GM21723 (cell line): ENCODE measurements at regions not wholly inside any gene's neighbourhood (a gene's known extent, or its start where the extent isn't known, plus 50 kb on each side); places are given as distances from the start of the nearest gene placed in this dataset.

Source experiments
- ATAC-seq: cut with Tn5 transposase; IDR thresholded peaks from one replicate; pipeline ENCODE4 v1.9.1; 2021; ENCODE audit warnings: mild to moderate bottlenecking, moderate library complexity; ENCODE audit not compliant: unreplicated experiment

DNA sequence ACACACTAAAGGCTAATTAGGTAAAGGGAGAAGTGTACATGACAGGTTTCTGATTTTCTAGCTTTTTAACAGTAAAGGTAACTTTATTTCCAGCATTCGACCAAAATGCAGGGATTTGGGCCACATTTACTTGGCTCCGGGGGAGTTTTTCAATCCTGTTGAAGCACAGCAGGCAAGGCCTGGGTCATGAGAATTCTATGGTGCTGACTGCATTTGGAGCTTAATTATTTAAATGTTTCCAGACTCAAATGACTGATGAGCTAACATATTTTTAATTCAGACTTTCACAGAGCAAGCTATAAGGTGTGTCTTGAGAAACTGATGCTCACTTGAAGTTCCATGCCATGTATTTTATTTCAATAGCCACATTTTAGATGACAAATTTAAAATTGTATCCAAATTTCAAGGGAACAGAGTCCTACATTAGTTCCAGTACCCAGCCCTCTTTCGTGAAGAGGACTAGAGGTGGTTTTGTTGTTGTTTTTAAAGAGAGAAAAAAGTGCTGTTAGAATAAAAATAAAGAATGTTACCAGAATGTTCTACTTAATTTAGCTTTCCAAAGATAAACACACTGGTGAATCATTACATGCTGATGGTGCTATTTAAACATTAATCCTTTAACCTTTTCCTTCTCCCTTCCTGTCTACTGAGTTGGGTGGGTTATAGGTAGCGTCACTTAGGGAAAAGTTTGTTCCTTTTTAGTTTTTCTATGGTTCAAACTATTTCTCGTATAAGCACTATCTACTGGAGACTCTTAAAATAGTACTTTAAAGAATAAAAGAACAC, 82.3 kb upstream of the PHACTR2 start:
- no peak for ATAC-seq

DNA sequence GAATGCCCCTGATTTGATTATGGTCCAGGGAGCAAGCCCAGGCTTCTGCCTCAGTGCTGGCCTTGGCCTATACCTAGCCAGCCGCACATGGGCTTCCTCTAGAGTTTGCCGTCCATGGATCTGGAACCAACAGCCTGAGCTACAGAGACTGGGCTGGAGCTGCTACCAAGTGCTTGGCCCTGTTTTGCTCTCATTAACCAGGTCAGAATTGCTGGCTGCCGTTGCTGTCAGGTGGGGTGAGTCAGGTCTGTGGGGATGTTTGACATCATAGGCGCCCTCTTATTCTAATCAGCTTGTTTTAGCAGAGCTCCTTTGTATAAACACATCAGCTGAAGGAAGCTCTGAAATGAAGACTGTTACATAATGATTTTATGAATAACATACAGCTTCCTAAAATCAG, 83.1 kb upstream of the PHACTR2 start:
- ATAC-seq = no peak

DNA sequence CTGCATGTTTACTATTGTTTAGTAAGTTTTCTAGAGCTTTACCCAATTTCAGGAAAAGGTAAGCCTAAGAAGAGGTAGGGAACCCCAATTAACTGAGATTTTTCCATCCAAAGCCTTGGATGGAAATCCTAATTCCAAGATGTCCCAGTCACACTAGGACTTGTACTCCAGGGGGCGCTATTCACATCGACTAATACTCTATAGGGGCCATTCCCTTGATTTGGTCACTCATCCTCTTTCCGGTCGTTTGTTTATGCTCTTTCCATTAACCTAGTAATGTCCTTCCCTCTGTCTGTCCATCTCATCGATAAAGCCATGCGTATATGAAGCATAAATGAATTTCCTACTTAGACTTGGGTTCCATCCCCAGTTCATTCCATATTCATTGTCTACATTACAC, 80.8 kb upstream of the FUCA2 start:
- ATAC-seq = no peak

DNA sequence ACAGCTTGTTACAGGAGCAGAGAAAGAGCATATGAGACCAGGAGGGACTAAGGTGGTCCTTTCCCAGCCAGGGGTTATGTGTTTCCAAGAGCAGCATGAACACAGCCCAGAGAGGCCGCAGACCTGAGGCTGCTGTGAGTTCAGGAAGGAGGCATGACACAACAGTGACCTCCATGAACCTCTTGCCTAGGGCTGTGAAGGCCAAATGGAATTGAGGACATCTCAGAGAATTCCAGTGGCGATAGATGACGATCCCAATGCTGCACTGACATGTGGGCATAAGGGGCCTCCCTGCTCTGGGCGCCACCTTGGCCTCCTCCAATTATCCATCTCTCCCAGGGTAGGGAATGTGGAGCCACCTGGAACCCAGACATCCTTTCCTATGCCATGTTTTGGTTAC, 79.9 kb upstream of the FUCA2 start:
- no peak for ATAC-seq

DNA sequence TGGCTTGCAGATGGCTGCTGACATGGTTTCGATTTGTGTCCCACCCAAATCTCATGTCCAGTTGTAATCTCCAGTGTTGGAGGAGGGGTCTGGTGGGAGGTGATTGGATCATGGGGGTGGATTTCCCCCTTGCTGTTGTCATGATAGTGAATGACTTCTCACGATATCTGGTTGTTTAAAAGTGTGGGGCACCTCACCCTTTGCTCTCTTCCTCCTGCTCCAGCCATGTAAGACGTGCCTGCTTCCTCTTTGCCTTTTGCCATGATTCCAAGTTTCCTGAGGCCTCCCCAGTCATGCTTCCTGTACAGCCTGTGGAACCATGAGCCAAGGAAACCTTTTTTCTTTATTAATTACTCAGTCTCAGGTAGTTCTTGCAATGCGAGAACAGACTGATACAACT, 77.6 kb upstream of the FUCA2 start:
- ATAC-seq = no peak

DNA sequence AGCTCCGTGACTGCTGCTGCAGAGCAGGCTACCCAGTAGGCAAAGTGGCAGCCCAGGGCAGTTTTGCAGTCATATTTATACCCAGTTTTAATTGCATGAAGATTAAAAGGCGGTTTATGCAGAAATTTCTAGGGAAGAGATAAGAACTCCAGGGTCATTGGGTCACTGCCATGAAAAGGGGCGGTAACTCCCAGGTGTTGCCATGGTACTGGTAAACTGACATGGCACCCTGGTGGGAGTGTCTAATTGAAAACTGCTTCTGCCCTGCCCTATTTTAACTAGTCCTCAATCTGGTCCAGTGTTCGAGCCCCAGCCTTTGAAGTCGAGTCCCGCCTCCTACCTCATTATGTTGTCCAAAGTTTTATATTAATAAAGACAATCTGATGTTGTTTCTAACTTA, 75.0 kb upstream of the FUCA2 start:
- no peak for ATAC-seq

DNA sequence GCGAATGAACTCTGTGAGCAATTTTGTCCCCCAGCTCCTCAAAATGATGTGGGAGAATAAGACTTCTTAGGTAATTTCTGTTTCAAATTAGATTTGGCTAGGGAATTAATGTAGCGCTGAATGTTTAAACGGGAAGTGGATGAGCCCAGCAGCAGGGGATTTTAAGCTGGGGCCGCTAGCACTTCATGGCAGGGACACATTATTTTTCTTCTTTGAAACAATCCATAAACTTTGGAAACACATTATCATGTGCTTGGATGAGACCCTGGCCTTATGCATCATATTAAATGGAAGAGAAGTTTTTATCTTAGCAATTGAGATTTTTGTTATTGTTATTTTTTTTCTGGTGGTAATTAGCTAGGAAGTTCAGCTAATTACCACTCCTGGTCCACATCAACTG, 74.2 kb upstream of the FUCA2 start:
- no peak for ATAC-seq

DNA sequence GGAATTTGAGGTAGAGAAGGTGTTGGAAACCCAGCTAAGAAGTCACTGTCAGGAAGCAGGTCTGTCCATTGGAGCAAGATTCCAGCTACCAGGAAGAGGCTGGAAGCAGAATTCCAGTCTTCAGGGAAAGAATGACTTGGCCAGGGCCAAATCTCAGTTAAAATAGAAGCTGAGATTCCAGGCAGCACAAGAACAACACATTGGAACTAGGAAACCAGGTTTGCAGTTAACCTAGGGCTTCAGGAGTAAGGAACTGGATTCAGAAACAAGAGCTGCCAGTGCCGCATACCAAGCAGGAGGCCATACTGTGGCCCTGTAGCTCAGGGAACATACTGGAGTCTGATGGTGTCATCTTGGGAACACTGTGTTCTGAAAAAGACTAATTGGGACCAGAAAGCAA, 73.7 kb upstream of the FUCA2 start:
- ATAC-seq = no peak

DNA sequence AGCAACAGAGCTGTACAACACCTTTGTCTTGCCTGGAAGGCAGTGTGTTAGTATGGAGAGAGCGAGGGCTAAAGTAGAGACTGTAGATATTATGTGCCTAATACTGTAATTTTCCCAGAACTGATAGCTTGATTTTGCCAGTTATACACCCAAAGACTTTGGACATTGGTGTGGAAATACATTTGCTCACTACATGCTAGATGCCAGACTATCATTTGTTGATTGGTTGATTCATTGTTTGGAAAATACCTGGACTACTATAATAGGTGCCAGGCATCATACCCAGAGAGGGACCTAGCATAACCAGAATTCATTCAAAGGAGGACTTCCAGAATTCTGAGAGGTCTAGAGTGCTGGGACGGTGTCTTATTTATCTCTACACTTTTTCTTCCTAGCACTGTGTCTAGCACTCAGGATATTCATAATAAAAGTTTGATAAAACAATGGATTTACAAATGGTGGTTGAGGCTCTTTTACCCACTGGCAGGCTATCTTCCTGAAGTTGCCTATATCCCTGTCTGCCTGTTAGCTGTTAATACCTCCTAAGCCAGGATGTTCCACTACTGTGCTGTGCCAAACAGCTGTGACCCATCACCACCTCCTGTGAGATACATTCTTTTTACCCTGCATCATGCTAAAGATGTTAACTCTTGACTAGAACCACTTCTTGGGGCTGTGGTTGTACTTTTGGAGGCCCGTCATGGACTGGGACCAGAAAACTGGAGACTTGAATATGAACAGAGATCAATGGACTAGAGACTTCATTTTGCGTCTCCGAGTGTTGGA, 72.2 kb upstream of the FUCA2 start:
- no peak for ATAC-seq

DNA sequence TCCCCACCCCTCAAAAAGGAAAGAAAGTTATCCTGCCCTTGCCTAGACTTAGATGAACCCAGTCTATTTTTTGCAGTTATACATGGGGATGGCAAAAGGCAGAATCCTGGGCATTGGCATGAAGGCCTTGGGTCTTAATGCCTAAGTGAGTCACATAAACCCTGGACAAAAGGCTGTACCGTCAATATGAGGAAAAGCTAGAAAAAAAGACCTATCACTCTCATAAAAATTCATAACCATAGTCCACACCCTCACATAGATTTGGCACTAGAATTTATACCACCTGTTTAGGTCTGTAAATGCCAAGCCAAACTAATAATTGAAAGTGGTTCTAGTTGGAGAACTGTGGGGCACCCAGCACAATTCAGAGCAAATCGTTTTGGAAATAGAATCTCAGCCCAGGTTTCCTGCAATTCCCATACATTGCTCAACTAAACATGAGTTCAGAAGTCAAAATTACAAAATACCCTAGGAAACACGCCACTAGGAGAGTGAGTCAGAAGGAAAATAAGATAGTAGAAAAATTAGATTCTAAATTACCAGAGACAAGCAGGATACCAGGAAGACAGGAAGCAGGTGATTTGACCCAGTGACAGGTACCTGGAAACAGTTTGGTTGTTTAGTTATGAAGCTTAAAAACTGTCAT, 70.4 kb upstream of the FUCA2 start:
- ATAC-seq = no peak

DNA sequence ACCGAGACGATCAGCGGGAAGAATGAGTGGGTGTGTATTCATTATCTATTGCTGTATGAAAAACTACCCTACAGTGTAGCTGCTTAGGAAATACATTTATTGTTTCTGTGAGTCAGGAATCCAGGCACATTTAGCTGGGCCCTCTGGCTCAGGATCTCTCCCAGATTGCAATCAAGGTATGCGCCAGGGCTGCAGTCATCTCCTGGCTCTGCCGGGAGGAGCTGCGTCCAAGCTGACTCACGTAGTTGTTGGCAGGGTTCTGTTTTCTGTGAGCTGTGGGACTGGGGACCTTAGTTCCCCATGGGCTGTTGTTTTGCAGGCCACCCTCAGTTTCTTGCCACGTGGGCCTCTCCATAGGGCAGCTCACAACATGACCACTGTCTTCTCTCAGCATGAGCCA, 68.2 kb upstream of the FUCA2 start:
- ATAC-seq = no peak

DNA sequence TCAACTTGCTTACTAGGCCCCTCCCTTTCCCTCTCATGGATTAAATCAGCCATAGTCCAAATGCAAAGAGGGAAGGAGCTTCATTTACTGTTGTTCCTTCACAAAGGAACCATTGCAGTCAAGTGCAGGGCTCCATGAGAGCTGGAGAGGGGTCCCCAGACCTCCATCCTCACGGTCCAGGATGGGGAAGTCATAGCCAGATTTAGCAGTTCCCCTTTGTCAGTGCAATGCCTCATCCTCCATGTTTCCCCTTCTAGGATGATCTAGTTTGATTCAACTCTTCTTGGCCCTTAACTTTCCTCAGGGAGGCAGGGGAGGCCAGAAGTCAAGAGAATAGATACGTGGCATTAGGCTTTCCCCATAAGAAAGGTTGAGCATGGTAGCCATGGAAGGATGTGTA, 66.5 kb upstream of the FUCA2 start:
- no peak for ATAC-seq

DNA sequence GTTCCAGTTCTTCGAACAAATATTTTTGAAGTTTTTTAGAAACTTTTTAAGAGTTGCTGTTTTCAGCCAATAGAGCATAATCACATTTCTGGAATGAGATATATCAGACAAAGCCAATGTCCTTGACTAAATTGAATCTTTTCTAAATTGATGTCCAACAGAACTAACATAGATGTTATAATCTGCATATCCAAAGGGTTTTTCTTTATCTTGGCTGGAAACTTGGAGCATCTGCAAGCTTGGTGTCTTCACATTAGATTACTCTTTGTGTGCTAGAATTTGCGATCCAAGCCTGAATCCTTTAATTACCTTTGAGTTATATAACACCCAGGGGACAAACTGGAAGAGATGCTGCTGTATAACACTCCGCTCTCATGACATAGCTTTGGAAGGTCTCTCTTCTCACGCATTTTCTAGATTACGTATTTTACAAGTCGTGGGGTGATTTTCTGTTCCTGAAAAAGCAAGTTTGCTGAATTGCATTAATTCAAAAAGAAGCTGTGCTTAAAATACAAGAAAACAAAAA, 64.4 kb upstream of the FUCA2 start:
- no peak for ATAC-seq

DNA sequence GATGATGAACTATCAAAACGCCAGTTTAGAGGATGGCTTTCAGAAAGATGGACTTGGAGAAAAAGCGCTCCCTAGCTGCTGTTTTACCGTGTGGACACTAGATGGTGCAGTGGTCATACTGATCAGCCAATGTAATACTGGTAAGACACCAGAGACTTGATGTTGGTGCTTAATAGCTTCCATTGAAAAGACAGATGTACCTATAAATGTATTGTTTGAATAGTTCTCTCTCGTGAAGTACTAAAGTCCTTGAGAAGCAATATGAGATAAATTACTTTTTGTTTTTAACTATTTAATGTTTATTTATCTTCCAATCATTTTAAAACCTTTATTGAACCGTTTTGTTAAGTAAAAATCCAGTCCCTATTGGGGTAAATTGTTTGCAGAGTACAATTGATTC, 63.9 kb upstream of the FUCA2 start:
- ATAC-seq = peak; percentile 92

DNA sequence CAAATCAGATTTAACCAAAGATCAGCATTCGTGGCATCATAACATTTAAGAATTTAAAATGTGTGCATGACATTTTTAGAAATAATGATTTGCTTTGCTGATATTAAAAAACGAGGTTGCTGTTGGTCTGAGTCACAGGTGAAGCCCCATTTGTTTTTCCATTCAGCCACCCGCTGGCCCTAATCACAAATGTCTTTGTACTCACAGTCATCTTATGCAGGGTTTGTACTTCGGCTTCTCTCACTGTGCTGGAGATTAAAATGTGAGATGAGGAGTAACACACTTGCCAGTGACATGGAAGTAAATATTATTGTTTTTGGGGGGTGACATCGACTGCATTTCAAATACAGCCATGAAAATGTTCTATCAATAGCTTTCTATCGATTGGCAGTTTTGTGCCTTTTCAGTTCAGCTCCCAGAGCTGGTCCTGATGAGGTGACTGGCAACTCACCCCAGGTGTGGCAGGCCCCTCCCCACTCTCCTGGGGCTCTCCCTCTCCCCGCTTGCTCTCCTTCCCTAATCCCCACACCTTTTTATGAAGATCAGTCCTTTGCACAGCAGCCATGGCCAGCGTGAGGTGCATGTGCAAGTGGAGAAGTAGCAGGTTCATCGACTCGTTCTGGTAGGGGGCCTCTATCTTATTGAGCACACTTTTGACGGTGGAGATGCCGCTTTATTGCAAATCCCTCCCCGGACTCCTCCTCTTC, 58.8 kb upstream of the FUCA2 start:
- ATAC-seq = no peak

DNA sequence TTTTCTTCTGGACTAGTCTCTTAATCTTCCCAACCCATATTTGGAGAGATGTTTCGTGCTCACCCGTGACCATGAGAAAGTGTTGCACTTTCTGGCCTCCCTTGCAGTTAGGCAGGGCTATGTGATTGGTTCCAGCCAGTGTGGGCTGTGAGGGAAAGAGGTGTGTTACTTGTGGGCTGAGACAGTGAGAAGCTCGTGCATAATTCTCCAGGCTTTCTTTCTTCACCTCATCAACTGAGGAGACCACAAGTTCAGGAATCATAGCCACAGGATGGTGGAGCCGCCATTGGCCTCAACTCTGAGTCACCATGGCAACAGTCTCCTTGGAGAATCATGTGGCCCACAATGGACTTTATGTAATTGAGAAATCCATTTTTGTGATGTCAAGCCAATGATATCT, 57.5 kb upstream of the FUCA2 start:
- ATAC-seq = no peak

DNA sequence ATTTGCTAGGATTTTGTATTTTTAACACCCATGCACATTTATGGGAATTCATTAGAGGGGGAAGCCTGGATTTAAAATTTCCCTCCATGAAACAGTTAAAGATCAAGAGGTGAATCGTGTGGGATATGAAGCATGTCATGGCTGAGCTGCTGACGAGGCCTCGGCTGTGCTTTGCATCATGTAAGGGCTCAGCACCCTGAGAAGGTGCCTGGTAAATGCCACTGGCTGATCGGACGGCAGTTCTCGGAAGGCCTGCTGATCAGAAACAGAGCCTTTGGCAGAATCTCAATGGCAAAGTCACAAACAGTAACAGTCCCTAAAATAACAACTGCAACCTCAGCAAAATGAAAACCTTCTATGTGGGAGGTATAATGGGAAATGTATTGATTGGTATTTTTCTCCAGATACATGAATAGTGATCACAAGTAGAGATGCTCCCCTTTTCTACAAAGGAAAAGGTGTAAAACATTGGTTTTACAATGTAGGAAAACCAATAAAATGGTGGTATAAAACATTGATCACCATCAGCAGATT, 53.0 kb upstream of the FUCA2 start:
- ATAC-seq = no peak

DNA sequence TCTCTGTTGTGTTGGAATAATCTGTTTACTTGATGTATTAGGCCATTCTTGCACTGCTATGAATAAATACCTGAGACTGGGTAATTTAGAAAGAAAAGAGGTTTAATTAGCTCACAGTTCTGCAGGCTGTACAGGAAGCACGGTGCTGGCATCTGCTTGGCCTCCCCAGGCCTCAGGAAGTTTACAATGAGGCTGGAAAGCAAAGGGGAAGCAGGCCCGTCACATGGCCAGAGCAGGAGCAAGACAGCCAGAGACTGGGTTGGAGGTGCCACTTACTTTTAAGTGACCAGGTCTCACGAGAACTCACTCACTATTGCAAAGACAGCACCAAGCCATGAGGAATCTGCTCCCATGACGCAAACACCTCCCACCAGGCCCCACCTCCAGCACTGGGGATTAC, 50.6 kb upstream of the FUCA2 start:
- ATAC-seq = no peak
